ENCODE measurements at regions not wholly inside any gene's neighbourhood (a gene's known extent, or its start where the extent isn't known, plus 50 kb on each side); places are given as distances from the start of the nearest gene placed in this dataset.

DNA sequence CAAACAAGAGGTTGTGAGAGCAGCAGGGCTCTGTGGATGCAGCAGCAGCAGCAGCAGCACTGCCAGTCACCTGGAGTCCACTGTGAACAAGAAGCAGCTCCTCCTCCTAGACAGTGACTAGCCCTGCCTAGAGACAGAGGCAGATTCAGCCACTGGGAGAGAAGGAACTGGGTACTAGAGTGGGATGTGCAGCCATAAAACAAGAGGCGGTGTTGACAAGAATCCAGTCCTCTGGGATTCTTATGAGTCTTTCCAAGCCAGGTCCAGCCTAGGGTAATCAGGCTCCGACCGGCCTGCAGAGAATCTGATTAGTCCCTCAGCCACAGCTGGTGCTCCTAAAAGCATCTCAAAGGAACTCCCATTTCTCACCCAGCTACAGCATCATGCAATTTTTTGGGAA lies 83.9 kb upstream of the USP47 start:
- no peak for DNase-seq (ENCODE audit: low read depth)
- TF ChIP-seq, protein P1, sequence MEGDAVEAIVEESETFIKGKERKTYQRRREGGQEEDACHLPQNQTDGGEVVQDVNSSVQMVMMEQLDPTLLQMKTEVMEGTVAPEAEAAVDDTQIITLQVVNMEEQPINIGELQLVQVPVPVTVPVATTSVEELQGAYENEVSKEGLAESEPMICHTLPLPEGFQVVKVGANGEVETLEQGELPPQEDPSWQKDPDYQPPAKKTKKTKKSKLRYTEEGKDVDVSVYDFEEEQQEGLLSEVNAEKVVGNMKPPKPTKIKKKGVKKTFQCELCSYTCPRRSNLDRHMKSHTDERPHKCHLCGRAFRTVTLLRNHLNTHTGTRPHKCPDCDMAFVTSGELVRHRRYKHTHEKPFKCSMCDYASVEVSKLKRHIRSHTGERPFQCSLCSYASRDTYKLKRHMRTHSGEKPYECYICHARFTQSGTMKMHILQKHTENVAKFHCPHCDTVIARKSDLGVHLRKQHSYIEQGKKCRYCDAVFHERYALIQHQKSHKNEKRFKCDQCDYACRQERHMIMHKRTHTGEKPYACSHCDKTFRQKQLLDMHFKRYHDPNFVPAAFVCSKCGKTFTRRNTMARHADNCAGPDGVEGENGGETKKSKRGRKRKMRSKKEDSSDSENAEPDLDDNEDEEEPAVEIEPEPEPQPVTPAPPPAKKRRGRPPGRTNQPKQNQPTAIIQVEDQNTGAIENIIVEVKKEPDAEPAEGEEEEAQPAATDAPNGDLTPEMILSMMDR (IDR thresholded peaks at IDR 0.05; ENCODE audit: insufficient read depth, low read length) = no peak
- no peak overlapping the region for H3K4me3 ChIP-seq (ENCODE audit: low read depth, low read length)

DNA sequence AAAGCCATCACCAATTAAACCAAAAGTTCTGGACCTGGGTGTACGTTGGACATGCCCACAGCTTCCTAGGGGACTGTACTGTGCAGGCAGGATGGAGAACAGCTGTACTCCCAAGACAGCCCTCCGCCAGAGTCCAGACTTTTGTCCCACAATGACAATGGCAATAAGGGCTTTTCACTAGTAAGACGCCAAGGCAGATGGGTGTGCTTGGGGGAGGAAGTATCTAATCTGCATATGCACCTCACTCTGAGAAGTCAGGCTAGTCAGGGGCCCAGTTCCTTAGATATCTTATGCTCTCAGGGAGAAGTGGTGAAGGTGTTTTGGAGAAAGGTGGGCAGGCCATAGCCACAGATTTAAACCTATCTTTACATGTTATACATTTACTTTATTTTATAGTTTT lies 85.1 kb upstream of the USP47 start:
- no peak overlapping the region for H3K4me3 ChIP-seq (ENCODE audit: low read depth, low read length)
- TF ChIP-seq, protein P1 (IDR thresholded peaks at IDR 0.05; ENCODE audit: insufficient read depth, low read length) = no peak
- DNase-seq (ENCODE audit: low read depth) = no peak

DNA sequence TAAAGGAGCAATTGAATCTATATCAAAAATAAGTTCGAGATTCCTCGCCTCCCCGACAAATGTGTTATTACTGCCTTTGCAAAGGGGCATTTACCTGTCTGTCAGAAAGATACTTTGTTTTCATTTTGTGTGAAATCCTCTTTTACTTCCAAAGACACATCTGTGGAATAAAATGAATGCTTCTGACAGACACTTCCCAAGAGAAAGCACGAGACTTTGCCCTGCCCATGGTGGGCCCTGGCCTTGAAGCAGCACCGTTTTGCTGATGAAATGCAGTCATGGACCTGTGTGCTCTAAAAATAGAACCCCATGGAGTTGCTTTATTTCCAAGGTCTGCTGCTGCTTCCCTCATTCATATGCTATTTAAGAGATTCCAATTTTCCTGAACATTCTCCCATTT lies 85.9 kb upstream of the USP47 start:
- H3K4me3 ChIP-seq (ENCODE audit: low read depth, low read length) = no peak overlapping the region
- TF ChIP-seq, protein P1 (IDR thresholded peaks at IDR 0.05; ENCODE audit: insufficient read depth, low read length) = no peak
- no peak for DNase-seq (ENCODE audit: low read depth)

DNA sequence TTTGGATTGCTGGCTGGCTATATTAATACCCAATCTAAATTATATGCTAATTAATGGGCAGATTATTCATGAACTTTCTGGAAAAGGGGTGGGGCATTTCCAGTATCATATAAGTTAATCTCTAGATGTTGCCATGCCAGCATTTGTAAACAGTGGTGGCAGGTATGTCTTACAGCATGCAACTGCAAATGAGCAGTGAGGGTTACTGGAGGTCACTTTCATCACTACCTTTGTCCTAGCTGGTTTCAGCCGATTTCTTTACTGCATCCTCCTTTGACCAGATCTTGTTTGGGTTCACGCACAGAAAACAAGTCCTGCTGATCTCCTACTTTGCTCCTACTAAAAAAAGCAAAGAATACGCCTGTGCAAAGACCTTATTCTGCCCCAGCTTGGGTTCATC lies 89.1 kb upstream of the USP47 start:
- no peak overlapping the region for H3K4me3 ChIP-seq (ENCODE audit: low read depth, low read length)
- DNase-seq (ENCODE audit: low read depth) = no peak
- TF ChIP-seq, protein P1 (IDR thresholded peaks at IDR 0.05; ENCODE audit: insufficient read depth, low read length) = no peak

DNA sequence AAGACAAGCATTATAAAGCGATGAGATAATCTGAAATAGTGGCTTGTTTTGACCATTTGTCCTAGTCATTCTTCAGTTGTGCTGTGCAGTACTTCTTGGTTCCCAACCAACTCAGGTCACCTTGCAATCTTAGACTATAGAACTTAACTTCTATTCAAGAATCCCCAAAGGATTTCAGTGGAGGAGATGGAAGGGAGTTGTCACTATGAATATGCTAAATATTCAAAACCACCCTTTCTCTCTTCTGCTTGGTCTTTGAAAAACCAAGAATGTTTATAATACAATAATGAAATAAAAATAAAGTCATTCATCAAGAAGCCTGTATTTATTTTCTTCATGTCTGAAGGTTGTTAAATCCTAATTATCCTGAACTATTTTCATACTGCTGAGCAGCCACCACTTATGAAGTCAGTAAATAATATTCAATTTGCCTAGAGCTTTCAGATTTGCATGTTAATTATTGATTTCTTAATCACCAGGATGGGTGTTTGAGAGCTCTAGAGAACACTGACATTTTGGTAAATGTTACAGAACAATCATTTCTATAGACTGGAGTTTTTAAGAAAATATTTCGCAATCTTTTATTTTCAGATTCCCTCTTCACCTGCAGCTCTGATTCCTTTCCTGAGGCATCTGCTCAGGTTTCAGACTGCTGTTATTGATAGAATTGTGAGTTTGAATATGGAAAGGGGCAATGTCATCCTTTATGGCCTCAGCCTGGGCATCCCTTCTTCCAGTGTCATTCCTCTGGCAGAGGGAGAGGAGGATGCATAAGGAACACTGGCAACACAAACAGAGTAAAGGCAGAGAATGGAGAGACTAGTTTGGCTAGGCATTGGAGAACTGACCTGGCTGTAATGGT lies 91.5 kb upstream of the USP47 start:
- TF ChIP-seq, protein P1 (IDR thresholded peaks at IDR 0.05; ENCODE audit: insufficient read depth, low read length) = no peak
- no peak for DNase-seq (ENCODE audit: low read depth)
- no peak overlapping the region for H3K4me3 ChIP-seq (ENCODE audit: low read depth, low read length)

DNA sequence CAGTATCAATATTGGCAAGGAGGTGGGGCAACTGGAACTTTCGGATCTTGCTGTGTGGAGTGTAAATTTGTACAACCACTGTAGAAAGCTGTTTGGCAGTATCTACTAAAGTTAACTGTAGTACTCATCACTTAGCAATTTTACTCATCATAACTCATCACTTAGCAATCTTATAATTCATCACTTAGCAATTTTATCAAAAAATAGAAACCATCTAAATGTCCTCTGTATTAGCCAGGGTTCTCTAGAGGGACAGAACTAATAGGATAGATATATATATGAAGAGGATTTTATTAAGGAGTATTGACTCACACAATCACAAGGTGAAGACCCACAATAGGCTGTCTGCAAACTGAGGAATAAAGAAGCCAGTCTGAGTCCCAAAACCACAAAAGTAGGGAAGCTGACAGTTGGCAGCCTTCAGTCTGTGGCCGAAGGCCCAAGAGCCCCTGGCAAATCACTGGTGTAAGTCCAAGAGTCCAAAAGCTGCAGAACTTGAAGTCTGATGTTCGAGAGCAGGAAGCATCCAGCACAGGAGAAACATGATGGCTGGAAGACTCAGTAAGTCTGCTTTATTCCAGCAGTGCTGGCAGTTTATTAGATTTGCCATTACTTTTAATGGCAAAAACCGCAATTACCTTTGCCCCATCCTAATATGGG lies 92.9 kb upstream of the USP47 start:
- no peak overlapping the region for H3K4me3 ChIP-seq (ENCODE audit: low read depth, low read length)
- TF ChIP-seq, protein P1 (IDR thresholded peaks at IDR 0.05; ENCODE audit: insufficient read depth, low read length) = no peak
- DNase-seq (ENCODE audit: low read depth) = peak; percentile 15
